Esophagus muscularis mucosa (tissue), 3 donors: ENCODE measurements at regions not wholly inside any gene's neighbourhood (a gene's known extent, or its start where the extent isn't known, plus 50 kb on each side); places are given as distances from the start of the nearest gene placed in this dataset.

Source experiments
- CTCF ChIP-seq, 3 experiments: fragments of 200-600 bp in 2 of 3; fragments of 450-650 bp in 1 of 3; sonication (generic) in 2 of 3; IDR thresholded peaks; one replicate each; pipeline ENCODE4 v1.5.1; 2017 to 2019; ENCODE audit warnings: antibody characterized with exemption in 3 of 3, mild to moderate bottlenecking in 2 of 3, moderate library complexity in 1 of 3
- POLR2A ChIP-seq: fragments of 450-650 bp; IDR thresholded peaks from one replicate; pipeline ENCODE4 v1.6.1; 2017; ENCODE audit warnings: antibody characterized with exemption, moderate library complexity, mild to moderate bottlenecking, low read depth
- POLR2AphosphoS5 ChIP-seq, 2 donors: sonication (generic); formaldehyde crosslinking; IDR thresholded peaks; one replicate each; pipeline ENCODE4 v1.6.1; 2017; ENCODE audit warnings: antibody characterized with exemption in 2 of 2

GRCh38 chr13:109447667-109448066, 338.7 kb downstream of the IRS2 start:
- TF ChIP-seq CTCF (IDR thresholded peaks at IDR 0.05) (no peak), POLR2AphosphoS5 (IDR thresholded peaks at IDR 0.05) (no peak), POLR2A (no peak)
